Right lobe of liver (tissue), 6 donors: ENCODE measurements at regions not wholly inside any gene's neighbourhood (a gene's known extent, or its start where the extent isn't known, plus 50 kb on each side); places are given as distances from the start of the nearest gene placed in this dataset.
A peak's percentile ranks its signal among the peaks of the same experiment; 100 is the strongest.
"Not testable (repeated sequence)": the region's sequence is repeated elsewhere in the genome, so short reads cannot be mapped to it uniquely, and the experiment has no call there.

ENCODE experiments used
- ATAC-seq, 4 donors: fragments of 200-7000 bp; cut with Tn5 transposase; one replicate each; pipeline ENCODE4 v1.9.1; 2020; ENCODE audit warnings: mild to moderate bottlenecking in 4 of 4, moderate library complexity in 4 of 4
- DNase-seq, 3 donors: peaks; one replicate each; pipeline ENCODE4 v3.0.0-alpha.2; 2020
- H3K27ac ChIP-seq, 3 donors: fragments of 200-600 bp; one replicate each; pipeline ENCODE4 v1.8.0; 2022
- H3K27me3 ChIP-seq, 2 donors: fragments of 200-600 bp; one replicate each; pipeline ENCODE4 v1.8.0; 2022
- H3K36me3 ChIP-seq, 4 donors: fragments of 200-600 bp; sonication (generic) in 1 of 4; one replicate each; pipeline versions ENCODE4 v1.5.1 to v1.8.0; 2017 to 2022; ENCODE audit warnings: control low read depth in 1 of 4
- H3K4me1 ChIP-seq, 4 donors: fragments of 200-600 bp; sonication (generic) in 1 of 4; one replicate each; pipeline versions ENCODE4 v1.5.1 to v1.8.0; 2017 to 2022; ENCODE audit warnings: control low read depth in 1 of 4
- H3K4me3 ChIP-seq, 3 donors: fragments of 200-600 bp; one replicate each; pipeline ENCODE4 v1.8.0; 2022
- H3K9me3 ChIP-seq, 4 donors: fragments of 200-600 bp; sonication (generic) in 1 of 4; one replicate each; pipeline versions ENCODE4 v1.5.1 to v1.8.0; 2017 to 2022; ENCODE audit warnings: control low read depth in 1 of 4
- POLR2A ChIP-seq: fragments of 450-650 bp; IDR thresholded peaks from one replicate; pipeline ENCODE4 v1.6.1; 2017; ENCODE audit warnings: antibody characterized with exemption, mild to moderate bottlenecking
- WGBS: methylation state at CpG from one replicate; pipeline ENCODE4 v1.1.6; 2018; ENCODE audit warnings: low coverage, low lambda C conversion rate; ENCODE audit not compliant: insufficient coverage; ENCODE audit errors: missing lambda C conversion rate; 5-methylcytosine and 5-hydroxymethylcytosine counted together
- intact Hi-C, 2 donors: fragments of 100-400 bp; cut with DNase I; formaldehyde crosslinking; loops; one replicate each; pipeline versions ENCODE4 v1.11.2 to v1.14.1; 2022
- TF ChIP-seq, protein P1 (sequence below), 4 donors: fragments of 200-600 bp in 3 of 4; fragments of 450-650 bp in 1 of 4; IDR thresholded peaks; one replicate each; pipeline versions ENCODE4 v1.5.1 to v1.8.0; 2016 to 2022; ENCODE audit warnings: antibody characterized with exemption in 4 of 4, mild to moderate bottlenecking in 2 of 4
- donor health status: DM: no; HTN: yes; CAD: no.
- donor health status: DM: no; HTN: no; CAD: no.
- donor health status: DM: no; HTN: no; CAD: no.
- donor health status: DM: no; HTN: yes; CAD: no.
- donor health status: DM: no; HTN: yes; CAD: no.

DNA sequence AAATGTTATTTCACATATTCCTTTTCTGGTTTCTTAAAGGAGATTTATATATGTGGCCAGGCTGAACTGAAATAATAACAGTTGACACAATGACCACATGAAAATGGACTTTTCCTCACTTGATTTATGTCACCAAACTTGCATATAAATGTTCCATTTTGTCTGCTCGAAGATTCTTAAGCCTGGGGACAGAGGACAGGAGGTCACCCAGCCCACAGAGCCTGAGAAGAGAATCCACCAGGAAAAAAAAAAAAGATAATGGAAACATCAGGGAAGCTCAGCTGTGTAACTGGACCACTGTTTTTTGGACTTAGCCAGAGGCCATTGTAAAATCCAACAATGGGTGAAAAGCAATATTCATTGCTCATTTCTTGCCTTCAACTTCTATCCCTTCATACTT, 359.0 kb upstream of the FGF16 start:
- DNase-seq (no peak), ATAC-seq (peak in 1 of 4 donors; percentile 7)
- H3K9me3 ChIP-seq = no peaks in the 10 kb centered on the region
- H3K4me3 ChIP-seq = no peak overlapping the region
- H3K36me3 ChIP-seq = no peaks in the 10 kb centered on the region
- no peaks in the 10 kb centered on the region for H3K27me3 ChIP-seq
- peaks cover 0 to 10% (median 4%) of the 10 kb centered on the region in 4 donors for H3K4me1 ChIP-seq
- intact Hi-C loops = no loop called here
- no peak for TF ChIP-seq POLR2A
- TF ChIP-seq, protein P1, sequence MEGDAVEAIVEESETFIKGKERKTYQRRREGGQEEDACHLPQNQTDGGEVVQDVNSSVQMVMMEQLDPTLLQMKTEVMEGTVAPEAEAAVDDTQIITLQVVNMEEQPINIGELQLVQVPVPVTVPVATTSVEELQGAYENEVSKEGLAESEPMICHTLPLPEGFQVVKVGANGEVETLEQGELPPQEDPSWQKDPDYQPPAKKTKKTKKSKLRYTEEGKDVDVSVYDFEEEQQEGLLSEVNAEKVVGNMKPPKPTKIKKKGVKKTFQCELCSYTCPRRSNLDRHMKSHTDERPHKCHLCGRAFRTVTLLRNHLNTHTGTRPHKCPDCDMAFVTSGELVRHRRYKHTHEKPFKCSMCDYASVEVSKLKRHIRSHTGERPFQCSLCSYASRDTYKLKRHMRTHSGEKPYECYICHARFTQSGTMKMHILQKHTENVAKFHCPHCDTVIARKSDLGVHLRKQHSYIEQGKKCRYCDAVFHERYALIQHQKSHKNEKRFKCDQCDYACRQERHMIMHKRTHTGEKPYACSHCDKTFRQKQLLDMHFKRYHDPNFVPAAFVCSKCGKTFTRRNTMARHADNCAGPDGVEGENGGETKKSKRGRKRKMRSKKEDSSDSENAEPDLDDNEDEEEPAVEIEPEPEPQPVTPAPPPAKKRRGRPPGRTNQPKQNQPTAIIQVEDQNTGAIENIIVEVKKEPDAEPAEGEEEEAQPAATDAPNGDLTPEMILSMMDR (IDR thresholded peaks at IDR 0.05) = no peak
- 27% methylated on average over 1 of the region's 1 CpG for WGBS
- peak overlapping the region in 2 of 3 donors; percentile 68 to 80 for H3K27ac ChIP-seq

DNA sequence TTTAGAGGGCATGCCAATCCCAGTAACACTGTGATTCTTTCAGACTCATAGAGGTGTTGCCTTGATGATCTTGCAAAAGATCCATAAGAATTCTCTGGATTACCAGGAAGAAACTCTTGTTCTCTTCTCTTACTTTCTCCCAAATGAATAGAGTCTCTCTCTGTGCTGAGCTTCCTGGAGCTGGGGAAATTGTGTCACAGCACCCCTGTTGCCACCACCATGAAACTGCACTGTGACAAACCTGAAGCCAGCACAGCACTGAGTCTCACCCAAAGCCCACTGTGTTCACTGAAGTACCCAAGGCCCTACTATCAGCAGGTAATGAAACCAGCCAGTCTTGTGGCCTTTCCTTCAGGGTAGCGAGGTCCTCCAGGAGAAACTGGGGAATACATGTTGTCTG, 332.7 kb upstream of the FGF16 start:
- H3K27ac ChIP-seq = no peak overlapping the region
- H3K4me3 ChIP-seq = no peak overlapping the region
- DNase-seq (no peak), ATAC-seq (no peak)
- no peaks in the 10 kb centered on the region for H3K36me3 ChIP-seq
- TF ChIP-seq, protein P1 (IDR thresholded peaks at IDR 0.05) = no peak
- no peak for TF ChIP-seq POLR2A
- WGBS = no CpG with 5 or more reads among the region's 1 CpG
- no peaks in the 10 kb centered on the region for H3K27me3 ChIP-seq
- intact Hi-C loops = no loop called here
- H3K4me1 ChIP-seq = no peaks in the 10 kb centered on the region
- no peaks in the 10 kb centered on the region for H3K9me3 ChIP-seq

DNA sequence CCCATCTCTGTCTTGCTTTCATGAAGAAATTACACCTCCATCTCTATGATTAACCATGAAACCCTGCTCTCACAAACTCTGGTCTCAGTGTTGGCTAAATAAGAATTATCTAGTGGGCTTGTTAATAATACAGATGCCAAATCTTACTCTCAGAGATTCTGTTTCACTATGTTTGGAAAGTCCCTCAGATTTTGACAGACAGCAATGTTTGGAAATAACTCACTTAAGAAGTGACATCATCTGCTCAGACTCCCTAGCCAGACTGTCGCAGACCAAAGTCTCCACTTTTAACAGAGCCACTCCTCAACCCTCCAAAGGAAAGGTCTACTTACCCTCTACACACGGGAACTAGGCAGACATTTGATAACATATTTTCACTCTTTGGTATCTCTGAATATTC, 328.5 kb upstream of the FGF16 start:
- H3K4me1 ChIP-seq = no peaks in the 10 kb centered on the region
- DNase-seq (no peak), ATAC-seq (peak in 1 of 4 donors; percentile 38)
- intact Hi-C loops = no loop called here
- H3K27ac ChIP-seq = no peak overlapping the region
- TF ChIP-seq, protein P1 (IDR thresholded peaks at IDR 0.05) = no peak
- no peak for TF ChIP-seq POLR2A
- no peaks in the 10 kb centered on the region for H3K27me3 ChIP-seq
- WGBS = 21% methylated on average over 2 of the region's 2 CpGs
- no peak overlapping the region for H3K4me3 ChIP-seq
- no peaks in the 10 kb centered on the region for H3K9me3 ChIP-seq
- no peaks in the 10 kb centered on the region for H3K36me3 ChIP-seq

DNA sequence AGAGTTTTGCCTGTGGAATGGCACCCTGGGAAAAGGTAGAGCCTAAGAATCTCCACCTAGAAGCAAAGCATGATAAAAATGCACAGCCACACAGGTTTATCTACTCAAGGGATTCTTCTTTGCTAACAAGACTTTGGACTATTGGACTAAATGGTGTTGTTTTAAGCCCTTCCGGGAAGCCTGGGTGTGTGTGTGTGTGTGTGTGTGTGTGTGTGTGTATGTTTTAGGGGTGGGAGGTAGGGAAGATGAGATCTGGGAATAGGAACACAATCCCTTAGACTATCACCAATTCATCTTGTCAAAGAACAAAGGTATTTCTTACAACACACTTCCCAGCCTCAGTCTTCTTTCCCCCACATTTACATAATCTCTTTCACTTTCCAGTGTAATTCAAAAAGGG, 327.5 kb upstream of the FGF16 start:
- no peak overlapping the region for H3K4me3 ChIP-seq
- TF ChIP-seq POLR2A = no peak
- TF ChIP-seq, protein P1 (IDR thresholded peaks at IDR 0.05) = no peak
- H3K9me3 ChIP-seq = no peaks in the 10 kb centered on the region
- H3K36me3 ChIP-seq = no peaks in the 10 kb centered on the region
- peak overlapping the region in 1 of 3 donors; percentile 11 for H3K27ac ChIP-seq
- ATAC-seq = peak; percentile 54 to 82 (median 77)
- intact Hi-C loops = no loop called here
- no peak for DNase-seq
- no CpG with 5 or more reads among the region's 1 CpG for WGBS
- no peaks in the 10 kb centered on the region for H3K27me3 ChIP-seq
- H3K4me1 ChIP-seq = no peaks in the 10 kb centered on the region

DNA sequence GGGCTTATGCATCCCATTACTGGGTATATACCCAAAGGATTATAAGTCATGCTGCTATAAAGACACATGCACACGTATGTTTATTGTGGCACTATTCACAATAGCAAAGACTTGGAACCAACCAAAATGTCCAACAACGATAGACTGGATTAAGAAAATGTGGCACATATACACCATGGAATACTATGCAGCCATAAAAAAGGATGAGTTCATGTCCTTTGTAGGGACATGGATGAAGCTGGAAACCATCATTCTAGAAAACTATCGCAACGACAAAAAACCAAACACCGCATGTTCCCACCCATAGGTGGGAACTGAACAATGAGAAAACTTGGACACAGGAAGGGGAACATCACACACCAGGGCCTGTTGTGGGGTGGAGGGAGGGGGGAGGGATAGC, 323.3 kb upstream of the FGF16 start:
- WGBS = 75% methylated on average over 5 of the region's 5 CpGs
- DNase-seq, ATAC-seq, H3K36me3 ChIP-seq, H3K27ac ChIP-seq, H3K9me3 ChIP-seq, intact Hi-C loops, H3K4me1 ChIP-seq, H3K27me3 ChIP-seq, H3K4me3 ChIP-seq: not testable (repeated sequence)

DNA sequence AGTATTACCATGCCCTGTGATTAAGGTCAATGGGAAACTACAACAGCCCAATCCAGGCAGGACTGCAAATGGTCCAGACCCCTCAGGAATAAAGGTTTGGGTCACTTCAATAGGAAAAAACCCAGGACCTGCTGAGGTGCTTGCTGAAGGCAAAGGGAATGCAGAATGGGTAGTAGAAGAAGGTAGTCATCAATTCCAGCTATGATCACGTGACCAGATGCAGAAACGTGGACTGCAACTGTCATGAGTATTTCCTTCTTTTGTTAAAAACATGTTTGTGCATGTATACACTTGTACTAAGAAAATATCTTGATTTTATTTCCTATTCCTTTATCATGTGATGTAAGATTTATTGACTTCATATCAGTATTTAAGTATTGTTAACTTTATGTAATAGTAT, 319.6 kb upstream of the FGF16 start:
- H3K36me3 ChIP-seq, H3K27me3 ChIP-seq, ATAC-seq, DNase-seq, intact Hi-C loops, H3K4me1 ChIP-seq, H3K9me3 ChIP-seq, H3K4me3 ChIP-seq, H3K27ac ChIP-seq: not testable (repeated sequence)
- 18% methylated on average over 2 of the region's 2 CpGs for WGBS
